Stimulated activated CD8-positive, alpha-beta memory T cell treated with anti-CD3 and anti-CD28 coated beads, Interleukin-7, amount 100 ng/mL, for 1 hour (primary cell): ENCODE measurements at regions not wholly inside any gene's neighbourhood (a gene's known extent, or its start where the extent isn't known, plus 50 kb on each side); places are given as distances from the start of the nearest gene placed in this dataset.

Experiments used
- DNase-seq, 2 donors: peaks; one replicate each; pipeline ENCODE4 v3.0.0-alpha.2; 2020; ENCODE audit warnings: low read depth in 2 of 2

DNA sequence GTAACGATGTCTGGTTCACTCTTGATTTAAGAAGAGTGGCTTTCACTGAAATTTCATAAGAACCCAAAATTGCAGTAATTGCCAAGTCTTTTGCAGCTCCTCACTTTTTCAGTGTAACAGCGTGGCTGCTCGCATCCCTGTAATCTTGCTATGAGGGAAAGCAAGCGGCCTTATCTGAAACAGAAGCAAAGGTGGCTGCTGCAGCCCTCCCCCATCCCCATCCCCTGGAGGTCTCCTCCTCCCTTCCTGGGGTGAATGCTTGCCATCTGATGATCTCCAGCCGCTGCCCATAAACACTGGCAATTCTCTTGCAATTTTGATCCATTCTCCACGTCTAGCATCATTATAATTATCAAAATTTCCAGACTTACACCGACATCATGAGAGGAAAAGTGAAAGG lies 182.5 kb upstream of the ASIC2 start:
- DNase-seq, result no peak

- no peak for DNase-seq
Observed at GRCh38 chr17:33481652-33482051, 188.6 kb upstream of the ASIC2 start.

DNA sequence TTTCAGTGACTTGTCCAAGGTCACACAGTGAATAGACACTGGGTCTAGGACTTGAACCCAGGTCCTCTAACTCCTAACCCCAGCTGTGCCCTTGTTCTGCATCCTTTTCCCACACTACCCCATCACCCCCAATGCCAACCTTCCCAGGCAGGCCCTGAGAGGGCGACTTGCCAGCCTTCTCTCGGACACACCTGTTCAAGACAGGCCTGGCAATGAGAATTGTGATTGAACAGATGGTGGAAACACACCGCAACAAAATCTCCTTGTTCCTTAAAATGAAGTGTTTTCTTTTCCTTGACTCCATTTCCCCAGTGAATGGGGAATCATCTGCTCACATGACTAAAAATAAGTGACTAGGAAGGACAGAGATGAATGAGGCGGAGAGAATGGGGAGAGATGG lies 189.5 kb upstream of the ASIC2 start:
- DNase-seq, result no peak

DNA sequence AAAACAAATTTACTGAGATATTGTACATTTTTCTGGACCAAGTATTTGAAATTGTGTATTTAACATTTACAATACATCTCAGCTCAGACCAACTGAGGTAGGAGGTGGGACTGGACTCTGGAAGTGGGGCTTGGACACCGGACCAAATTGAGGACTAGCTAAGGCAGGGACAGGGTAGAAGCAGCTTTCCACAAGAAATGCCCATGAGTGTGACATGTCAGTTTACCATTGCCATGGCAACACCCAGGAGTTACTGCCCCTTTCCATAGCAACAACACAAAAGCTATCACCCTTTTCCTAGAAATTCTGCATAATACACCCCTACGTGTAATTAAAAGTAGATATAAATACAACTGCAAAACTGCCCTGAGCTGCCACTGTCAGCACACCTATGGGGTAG lies 191.5 kb upstream of the ASIC2 start:
- no peak for DNase-seq

DNA sequence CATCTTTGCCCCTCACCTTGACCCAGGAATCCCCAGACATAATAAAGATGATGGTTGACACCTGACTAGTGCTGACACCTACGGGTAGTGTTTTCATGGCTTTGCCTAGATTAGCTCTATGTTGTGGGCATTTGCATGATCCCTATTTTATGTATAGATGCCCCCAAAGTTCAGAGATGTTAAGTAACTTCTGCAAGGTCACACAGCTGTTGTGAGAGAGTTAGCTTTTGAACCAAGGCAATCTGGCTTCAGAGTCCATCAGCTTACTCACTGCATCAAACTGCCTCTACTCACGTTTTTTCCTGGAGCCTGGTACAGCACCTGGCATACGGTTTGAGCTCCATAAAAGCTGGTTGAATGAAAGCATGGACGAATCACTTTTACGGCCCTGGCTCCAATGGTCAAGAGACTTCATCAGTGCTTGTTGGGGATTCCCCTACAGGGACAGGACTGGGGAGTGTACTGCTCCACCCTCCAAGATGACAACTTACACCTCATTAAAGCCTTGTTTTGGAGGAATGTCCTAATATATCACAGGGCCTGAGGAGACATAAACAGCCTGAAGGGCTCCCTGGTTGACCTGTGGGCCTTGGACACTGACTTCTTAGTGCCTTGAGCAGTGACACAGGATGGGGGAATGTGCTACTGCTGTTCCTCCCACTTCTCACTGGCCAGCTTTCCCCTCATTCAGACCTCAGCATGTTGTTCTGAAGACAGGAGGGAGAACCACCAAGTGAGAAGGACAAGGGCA lies 193.2 kb upstream of the ASIC2 start:
- no peak for DNase-seq

- no peak for DNase-seq
Observed at GRCh38 chr17:33487187-33487879, 194.2 kb upstream of the ASIC2 start.

DNA sequence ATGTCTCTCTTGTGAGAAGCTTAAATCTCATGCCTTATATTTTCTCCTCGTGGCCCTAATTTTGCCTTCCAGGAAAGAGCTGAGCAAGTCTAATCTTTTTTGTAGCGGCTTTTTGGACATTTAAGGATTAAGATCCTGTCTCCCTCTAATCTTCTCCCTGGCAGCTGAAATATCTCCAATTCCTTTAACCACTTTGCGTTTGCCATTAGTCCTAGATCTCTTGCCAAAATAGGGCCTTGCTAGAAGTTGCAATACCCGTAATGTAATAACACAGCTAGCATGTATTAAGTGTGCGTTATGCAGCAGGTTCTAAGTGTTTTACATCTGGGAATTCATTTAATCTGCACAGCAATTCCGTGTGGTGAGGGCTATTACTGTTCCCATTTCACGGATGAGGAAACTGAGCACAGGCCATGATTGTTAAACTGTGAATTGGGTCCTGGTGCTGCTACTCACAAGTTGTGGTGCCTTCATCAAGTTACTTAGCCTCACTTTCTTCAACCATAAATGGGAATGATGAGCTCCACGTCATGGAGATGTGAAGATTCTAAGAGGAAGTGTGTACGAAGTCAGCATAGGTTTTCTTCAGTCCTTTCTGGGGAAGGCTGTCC lies 198.9 kb upstream of the ASIC2 start:
- no peak for DNase-seq

- DNase-seq, result no peak
Observed at GRCh38 chr17:33492731-33493265, 199.7 kb upstream of the ASIC2 start.

DNA sequence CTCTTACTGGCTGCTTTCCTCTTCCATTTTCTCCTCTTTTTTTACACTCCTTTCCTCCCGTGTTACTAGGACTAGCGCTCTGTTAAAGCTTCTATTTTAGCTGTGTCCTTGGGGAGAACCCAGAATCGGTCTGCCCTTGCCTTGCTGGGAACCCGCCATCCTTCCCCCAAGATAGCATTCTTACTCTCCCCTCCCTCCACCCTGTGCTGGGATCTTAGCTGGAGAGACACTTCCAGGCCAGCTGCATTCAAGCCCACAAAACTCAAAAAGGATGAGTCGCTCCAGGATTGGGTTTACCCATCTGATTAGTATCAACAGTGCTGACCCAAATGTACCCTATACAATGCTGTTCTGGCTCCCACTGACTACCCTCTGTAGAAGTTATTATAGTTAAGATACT lies 200.5 kb upstream of the ASIC2 start:
- no peak for DNase-seq

- no peak for DNase-seq
Observed at GRCh38 chr17:33494151-33494550, 201.1 kb upstream of the ASIC2 start.

DNA sequence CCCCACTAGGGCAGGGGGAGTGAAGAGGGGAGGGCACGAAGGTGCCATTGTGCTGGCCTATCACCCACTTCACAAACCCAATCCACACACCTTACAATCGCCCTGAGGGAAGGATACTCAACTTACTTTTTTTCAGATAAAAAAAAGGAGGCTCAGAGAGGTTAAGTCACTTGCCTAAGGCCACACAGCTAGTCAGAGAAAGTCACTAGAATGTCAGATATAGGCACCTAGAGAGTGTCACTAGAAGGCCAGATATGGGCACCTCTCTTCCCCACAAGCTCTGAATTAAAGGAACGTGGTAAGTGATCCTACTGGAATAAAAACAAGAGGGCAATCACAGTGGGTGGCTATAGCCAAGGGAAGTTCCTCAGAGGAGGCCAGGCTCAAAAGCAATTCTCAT lies 204.5 kb upstream of the ASIC2 start:
- no peak for DNase-seq

GRCh38 chr17:33498069-33498468 lies 205.0 kb upstream of the ASIC2 start:
- no peak for DNase-seq

DNA sequence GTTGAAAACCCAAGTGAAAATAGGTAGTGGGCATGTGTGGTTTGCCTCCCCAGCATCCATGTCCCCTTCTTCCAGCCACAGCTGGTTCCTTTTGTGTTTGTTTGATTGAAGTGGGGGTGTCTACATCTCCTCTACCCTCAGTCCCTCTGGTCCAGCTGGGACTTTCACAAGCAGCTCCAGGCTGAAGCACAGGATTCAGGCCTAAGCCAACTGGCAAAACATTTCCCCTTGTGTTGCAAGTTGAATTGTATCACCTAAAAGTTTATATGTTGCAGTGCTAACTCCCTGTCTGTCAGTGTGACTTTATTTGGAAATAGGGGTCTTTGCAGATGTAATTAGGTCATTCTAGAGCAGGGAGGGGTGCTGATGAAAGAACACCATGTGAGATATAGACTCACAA lies 205.9 kb upstream of the ASIC2 start:
- DNase-seq, result no peak

DNA sequence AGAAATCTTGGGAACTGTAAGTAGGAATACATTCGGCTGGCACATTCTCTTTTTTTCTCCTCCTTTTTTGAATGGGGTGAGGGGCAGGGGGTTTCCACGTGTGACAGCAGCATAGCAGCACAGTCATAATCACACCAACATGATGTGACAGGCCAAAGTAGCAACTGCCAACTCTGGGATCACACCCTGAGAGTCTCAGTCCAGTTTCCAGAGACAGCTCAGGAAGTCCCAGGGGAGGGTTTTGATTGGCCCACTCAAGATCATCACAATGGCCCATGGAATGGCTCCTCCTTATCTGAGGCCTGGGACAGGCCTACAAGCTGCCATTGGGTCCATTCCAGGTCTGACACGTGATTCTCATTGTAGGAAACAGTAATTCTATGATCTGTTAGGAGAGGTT lies 207.1 kb upstream of the ASIC2 start:
- no peak for DNase-seq

DNA sequence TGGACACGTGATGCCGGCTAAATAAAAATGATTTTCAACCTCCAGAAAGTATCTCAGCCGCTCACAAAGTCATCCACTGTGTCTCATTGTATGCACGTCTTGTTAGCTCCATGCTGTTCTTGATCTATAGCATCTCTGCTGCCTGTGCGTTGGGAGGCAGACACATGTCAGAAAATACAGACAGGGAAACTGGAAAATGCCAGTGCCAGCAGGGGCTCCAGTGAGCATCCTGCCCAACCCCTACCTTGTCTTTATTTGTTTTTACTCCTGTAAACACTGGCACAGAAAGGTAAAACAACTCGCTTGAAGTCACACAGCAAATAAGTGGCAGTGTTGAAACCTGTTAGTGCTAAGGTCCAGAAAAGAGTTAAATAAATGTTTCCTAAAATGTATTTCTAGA lies 208.1 kb upstream of the ASIC2 start:
- no peak for DNase-seq

- DNase-seq, result no peak
Observed at GRCh38 chr17:33504571-33504970, 211.5 kb upstream of the ASIC2 start.

GRCh38 chr17:33506889-33507650 lies 214.0 kb upstream of the ASIC2 start:
- no peak for DNase-seq

GRCh38 chr17:33508215-33508614 lies 215.1 kb upstream of the ASIC2 start:
- DNase-seq, result no peak

- DNase-seq, result no peak
Observed at GRCh38 chr17:33509331-33509730, 216.2 kb upstream of the ASIC2 start.

- no peak for DNase-seq
Observed at GRCh38 chr17:33511670-33512069, 218.6 kb upstream of the ASIC2 start.

DNA sequence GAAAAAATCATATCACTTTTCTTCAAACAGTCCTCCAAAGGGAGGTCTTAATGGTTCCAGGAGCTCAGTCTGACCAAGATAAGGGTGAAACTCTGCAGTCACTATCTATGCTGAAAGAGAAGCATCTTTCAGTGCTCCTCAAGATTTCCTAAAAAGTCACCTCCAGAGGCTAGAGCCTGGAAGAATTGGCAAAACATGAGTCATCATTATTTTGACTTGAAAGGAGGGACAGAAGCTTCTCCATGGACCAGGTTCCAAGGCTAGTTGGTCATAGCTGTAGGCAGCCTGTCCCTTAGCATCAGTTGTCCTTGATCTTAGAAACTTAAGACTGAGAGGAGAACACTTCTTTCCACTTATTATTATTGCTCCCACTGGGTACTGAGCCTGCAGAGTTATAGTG lies 219.0 kb upstream of the ASIC2 start:
- no peak for DNase-seq

- DNase-seq, result no peak
Observed at GRCh38 chr17:33513769-33514168, 220.7 kb upstream of the ASIC2 start.
